ENCODE measurements at regions not wholly inside any gene's neighbourhood (a gene's known extent, or its start where the extent isn't known, plus 50 kb on each side); places are given as distances from the start of the nearest gene placed in this dataset.

DNA sequence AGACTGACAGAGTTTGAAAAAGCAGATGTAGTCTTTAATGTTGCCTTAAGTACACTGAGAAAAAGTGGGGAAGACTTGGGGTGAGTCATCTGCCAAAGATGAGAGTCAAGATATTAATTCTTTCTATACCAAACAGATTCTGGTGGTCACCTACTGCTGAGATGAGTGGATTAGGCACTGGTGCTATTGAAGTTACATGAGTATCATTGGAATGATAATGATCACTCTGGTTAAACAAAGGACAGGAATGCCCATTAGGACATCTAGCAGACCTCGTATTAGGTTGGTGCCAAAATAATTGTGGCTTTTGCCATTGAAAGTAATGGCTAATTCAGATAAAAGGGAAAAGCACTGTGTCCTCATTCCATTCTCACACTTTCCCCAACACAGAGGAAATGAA lies 1588.9 kb downstream of the KCNT2 start:
- no peak for DNase-seq

DNA sequence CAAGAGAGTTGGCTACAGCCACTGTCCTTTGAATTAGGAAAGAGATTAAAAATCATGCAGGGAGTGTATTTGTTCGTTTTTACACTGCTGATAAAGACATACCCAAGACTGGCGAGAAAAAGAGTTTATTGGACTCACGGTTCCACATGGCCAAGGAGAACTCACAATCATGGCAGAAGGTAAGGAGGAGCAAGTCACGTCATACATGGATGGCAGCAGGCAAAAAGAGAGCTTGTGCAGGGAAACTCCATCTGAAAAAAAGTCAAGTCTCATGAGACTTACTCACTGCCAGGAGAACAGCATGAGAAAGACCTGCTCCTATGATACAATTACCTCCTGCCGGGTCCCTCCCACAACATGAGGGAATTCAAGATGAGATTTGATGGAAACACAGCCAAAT lies 1595.2 kb downstream of the KCNT2 start:
- DNase-seq, result no peak

DNA sequence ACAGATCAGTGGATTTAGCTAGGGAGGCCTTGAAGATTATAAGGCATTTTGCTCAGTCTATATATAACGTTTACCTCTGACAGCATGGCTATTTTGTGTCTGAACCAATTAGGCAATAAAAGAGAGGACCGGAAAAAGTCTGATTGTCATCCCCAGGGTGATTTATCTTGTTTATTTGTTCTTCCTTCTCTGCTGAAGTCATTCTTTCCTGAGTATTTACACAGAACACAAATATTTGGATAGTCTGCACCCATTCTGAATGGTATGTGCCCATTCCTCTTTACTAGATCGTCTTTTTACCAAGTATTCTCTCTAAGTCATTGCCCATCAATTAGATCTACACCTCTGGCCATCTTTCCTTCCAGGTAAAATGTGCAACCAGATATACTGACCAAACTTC lies 1602.9 kb downstream of the KCNT2 start:
- no peak for DNase-seq

DNA sequence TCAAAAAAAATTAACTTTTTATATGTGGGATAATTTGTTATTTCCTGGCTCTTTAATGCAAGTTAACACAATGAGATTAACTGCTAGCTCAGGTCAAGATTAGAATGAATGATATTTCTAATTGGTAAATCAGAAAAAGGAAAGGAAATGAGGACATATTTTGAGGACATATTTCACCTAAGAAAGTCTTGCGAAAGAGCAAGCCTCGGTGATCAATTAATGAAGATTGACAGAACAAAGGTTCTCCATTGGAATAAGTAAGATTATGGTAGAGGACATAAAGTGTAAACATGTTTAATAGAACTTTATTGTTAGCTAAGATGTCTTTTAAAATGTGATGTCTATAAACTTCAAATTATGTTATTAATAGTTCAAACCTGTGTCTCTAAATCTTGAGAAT lies 1617.8 kb downstream of the KCNT2 start:
- DNase-seq, result no peak

DNA sequence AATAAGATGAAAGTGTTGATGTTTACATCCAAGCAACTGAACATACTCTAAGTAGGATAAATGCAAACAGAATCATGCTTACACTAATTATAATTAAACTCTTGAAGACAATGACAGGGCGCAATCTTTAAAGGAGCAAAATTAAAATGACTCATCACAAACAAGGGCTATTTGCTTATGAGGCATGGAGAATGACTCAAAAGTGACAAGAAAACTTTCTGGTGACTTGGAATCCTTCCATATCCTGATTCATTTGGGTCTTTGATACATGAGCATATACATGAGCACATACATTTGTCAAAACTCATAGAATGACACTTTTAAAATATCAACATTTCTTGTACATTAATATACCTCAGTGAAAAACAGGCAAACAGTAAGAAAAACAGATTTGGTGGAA lies 1632.3 kb downstream of the KCNT2 start:
- no peak for DNase-seq

DNA sequence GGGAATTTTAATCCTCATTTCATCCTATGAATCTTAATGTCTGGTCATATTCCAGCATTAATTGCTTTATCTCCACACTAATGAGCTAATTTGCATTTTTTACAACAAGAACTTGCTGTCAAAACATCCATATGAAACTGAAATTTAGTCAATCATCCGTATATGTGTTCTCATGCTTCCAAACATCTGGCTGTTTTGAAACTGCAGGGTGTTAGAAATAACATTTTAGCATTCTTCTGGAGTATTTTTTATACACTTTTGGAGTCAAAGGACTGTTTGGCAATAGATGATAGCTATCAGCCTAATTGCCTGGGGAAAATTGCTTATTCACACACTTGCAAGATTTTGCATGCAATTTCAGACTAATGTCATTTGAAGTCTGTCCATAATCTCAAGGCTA lies 1639.3 kb downstream of the KCNT2 start:
- no peak for DNase-seq

DNA sequence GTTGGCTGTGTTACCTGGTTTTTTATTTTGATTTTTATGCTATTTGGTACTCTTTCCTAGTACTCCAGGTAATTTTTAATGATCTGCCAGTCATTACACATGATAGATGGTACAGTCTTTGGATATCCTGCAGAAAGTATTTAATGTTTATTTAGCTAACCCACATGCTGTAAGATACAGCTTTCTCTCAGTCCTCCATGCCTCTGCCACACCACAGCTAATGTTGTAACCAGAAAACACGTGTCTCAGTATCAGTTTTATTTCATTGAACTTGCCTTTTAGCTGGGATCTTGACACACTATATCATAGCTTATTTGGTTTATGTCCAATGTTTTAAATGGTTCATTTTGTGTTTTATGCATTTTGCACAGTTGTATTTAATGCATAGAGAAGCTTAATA lies 1648.4 kb downstream of the KCNT2 start:
- DNase-seq, result no peak

DNA sequence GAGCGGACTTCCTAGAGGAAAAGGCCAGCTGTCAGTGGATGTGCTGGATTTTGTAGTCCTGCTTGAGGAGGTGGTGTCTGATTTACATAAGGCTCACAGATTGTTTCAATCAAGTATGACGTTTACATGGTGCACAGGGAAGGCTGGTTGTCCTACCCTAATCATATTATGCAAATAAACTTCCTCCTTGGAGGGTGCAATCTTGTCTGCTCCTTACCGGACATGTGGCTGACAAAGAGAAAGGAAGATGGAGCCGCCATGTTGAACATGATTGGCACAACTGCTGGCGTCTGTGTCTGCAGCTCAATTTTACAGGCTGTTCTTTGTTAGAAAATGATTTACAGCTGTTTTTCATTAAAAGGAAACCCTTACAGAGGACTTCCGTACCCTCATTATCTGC lies 1656.1 kb downstream of the KCNT2 start:
- no peak for DNase-seq

DNA sequence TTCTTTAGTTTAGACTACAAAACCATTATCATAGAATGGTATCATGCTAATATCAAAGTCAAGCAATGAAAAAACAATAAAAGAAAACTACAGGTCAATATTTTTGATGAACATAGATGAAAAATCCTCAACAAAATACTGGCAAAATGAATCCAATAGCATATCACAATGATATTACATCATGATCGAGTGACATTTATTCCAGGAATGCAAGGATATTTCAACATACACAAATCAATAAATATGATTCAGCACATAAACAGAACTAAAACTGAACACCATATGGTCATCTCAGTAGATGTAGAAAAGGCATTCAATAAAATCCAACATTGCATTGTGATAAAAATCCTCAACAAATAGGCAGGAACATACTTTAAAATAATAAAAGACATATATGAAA lies 1657.7 kb downstream of the KCNT2 start:
- DNase-seq, result no peak

DNA sequence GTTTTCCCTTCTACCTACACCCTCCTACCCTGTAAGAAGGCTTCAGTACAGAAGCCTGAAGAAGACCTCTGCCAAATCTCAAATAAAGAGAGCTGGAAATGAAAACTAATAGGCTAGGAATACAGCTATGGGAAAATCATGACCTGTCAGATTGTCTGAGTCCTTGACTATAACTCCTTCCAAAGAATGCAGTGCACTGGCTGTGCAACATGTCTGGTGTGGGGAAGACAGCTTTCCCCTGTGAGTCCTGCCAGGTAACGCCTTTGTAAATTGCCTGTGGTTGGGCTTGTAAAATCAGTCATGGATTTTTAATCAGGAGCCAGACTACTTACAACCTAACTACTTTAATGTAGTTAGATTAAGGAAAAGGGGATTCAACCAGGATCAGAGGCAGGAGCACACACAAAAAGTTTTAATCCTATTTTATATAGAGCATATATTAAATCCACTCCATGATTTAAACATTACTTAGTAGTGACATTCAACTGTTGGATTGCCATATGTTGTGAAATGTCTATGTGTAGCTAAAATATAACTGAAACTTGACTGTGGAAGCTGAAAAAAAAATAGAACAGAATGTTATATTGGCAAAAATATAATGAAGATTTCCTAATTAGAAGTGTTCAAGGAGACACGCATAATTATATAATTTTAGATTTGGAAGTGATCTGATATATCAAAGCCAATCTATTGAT lies 1667.8 kb downstream of the KCNT2 start:
- no peak for DNase-seq

DNA sequence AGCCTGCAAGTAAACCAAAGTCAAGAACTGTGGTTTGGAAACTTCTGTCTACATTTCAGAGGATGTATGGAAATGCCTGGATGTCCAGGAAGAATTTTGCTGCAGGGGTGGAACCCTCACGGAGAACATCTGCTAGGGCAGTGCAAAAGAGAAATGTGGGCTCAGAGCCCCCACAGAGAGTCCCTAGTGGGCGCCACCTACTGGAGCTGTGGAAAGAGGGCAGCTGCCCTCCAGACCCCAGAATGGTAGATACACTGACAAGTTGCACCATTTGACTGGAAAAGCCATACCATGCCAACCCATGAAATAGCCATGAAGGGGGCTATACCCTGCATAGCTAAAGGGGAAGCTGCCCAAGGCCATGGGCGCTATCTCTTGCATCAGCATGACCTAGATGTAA lies 1672.4 kb downstream of the KCNT2 start:
- no peak for DNase-seq

DNA sequence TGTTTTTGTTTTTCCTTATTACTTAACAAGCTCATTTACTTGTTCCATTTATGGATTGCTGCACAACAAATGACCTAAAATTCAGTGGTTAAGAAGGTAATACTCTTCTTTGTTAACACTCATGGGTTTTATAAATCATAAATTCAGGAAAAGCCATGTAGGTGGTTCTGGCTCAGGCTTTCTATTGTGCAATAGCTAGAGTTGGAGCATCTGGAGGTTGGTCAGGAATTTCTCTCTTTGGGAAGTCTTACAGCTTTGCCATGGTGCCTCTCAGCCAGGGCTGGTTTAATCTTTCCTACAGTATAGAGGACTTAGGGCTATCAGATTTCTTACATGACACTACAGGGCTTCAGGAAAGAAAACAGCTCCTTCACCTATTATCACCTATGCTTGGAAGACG lies 1677.1 kb downstream of the KCNT2 start:
- DNase-seq, result no peak

DNA sequence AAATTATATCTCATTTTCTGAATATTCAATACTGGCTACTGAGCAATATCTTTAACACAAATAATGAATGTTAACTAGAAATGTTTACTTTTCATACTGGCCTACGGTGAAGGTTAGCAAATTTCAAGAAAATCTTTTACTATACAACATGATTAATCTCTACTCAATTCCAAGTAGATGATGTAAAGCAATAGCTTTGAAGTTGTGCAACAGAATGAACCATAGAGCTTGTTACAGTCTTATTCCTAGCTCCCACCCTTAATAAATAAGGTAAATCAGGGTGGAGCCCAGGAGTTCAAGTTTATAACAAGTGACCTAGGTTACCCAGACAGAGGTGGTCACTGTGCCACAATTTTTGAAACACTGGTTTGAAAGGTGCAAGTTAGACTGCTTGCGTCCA lies 1678.1 kb downstream of the KCNT2 start:
- no peak for DNase-seq

DNA sequence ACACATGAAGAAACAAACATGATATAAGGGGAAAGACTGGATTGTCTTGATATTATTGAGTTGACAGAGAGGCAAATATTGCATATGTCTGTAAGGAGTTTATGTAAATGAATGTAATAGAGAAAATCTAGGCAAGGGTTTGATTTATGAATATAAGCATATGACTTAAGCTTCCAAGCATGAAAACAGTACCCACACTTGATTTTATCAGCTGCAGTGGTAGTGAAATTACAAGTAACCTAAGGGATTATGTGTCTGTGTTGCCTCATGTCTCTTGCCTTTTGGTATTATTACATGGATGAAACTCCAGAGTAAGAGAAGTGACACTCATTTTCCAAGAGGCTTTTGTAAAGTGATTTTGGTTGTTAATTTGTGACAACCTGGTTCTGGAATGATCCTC lies 1678.9 kb downstream of the KCNT2 start:
- DNase-seq, result no peak

DNA sequence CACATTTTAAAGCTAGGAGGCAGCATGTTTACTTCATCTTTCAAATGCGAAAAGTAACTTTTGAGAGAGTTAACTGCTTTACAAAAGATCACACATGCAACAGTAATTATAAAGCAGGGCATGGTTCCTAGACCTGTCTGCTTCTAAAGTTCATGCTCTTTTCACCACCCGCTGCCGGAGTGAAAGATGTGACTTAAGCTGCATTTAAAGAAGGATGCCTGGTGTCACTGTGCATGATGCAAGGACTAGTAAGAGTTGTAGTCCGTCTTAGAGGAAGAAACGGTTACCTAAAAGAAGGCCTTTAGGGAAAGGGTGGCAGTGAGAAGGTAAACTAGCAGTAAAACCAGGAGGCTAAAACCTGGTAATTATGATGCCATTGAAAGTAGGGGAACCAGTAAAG lies 1689.1 kb downstream of the KCNT2 start:
- no peak for DNase-seq

DNA sequence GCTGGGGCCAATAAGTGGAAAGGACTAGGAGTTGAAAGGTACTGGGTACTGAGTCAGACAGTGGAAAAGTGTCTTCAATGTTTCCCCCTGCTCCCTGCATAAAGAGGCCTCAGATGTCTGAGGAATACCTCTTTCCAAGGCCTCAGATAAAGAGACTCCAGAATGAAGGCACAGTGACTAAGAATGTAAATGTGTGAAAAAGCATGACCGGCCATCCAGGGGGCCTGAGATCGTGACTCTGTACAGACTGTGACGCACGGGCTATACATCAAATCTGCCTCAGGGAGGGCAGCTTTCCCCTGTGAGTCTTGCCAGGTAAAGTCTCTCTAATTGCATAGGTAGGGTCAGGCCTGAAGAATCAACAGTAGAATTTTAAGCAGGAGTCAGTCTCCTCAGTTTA lies 1690.5 kb downstream of the KCNT2 start:
- DNase-seq, result no peak

DNA sequence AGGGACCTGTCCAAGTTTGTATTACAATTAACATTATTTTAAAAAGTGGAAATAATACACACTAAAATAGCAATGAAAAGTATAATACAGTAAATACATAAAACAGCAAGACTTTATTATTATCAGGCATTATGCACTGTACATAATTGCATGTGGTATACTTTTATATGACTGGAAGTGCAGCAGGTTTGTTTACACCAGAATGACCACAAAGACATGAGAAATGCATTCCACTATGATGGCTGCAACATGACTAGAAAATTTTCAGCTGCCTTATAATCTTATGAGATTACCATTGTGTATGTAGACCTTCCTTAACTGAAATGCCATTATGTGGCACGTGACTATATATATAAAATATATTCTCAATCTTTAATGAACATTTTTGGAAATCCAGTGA lies 1699.6 kb downstream of the KCNT2 start:
- no peak for DNase-seq

DNA sequence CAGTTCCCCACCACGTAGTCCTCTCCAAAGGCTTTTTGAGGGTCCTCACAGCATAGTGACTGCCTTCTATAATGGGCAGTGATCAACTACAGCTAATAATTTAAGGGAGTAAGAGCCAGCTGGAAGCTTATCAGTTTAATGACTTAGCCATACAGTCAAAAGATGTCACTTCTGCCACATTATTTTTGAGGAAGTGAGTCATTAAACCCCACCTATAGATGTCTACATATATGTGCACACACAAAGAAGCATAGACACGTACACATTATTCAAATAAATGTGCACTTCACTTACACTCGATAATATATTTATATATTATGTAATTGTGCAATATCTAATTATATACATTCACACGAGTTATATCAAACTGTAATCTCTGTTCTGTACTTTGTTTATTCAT lies 1704.7 kb downstream of the KCNT2 start:
- no peak for DNase-seq

DNA sequence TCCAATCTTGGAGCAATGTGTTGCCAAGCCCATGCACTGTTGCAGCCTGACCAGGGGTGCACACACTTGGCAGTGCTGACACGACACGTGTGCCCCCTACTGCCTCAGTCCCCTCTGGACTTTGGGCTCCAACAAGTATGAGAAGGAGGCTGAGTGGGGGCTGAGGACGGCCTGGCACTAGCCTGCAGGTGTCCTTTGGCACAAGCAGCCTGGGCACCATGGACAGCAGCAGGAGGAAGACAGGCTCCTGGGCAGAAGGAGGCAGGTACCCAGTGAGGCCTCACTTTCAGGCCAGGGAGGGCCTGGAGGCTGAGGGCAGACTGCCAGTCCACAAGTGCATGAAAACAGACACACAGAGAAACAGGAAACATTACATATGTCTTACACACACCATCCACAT lies 1702.9 kb upstream of the B3GALT2 start:
- no peak for DNase-seq

DNA sequence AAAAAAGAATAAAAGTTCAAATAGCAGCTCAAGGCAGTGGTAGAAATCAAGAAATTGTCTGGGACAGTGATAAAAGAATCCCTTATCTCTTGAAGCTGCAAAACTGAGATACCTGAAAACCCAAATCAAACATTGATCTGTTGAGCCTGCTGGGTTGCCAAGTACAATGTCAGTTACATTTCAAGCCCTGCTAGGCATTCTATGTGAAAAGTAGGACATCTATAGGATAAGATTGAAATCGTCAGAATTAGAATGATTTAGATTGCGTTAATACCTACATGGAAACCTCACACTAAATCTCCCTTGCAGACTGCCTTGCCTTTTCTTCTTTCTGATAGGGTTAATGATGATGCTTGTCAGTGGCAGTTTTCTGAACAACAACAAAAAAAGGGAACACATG lies 1684.4 kb upstream of the B3GALT2 start:
- no peak for DNase-seq

DNA sequence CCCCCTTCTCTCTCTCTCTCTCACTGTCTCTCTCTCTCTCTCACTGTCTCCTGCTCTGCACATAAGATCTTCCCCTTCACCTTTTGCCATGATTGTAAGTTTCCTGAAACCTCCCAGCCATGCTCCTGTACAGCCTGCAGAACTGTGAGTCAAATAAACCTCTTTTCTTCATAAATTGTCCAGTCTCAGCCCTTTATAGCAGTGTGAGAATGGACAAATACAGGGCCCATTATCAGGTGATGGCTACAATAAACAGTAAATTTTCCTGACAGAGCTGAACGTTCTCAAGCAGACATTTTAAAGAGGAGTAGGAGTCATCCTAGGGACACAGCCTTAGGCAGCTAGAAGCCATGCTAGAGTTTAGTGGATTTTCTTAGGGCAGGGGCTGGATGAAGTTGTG lies 1679.7 kb upstream of the B3GALT2 start:
- DNase-seq, result no peak

DNA sequence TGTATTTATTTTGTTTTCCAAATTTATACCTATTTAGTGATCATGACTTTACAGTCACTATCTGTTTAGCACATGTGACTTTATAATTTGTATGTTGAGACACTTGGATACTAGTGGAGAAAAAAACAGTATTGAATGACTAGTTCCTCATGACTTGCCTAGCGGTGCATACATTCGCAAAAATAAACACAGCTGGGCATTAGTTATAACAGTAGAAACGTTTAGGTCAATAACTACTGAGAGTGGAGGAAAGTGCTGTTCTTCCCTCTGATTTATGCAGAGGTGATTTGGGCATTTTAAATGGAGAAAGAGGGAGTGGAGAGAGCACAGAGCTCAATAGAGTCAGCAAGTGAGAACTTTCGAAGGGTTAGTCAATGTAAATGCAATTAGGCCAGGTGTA lies 1679.0 kb upstream of the B3GALT2 start:
- no peak for DNase-seq

DNA sequence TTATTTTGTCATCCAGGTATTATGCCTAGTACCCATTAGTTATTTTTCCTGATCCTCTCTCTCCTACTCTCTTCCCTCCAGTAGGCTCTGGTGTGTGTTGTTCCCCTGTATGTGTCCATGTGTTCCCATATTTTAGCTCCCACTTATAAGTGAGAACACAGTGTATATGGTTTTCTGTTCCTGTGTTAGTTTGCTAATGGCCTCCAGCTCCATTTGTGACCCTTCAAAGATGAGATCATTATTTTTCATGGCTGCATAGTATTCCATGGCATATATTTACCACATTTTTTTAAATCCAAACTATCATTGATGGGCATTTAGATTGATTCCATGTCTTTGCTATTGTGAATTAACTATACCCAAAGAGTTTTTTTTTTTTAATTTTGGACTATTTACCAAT lies 1675.7 kb upstream of the B3GALT2 start:
- DNase-seq, result no peak

DNA sequence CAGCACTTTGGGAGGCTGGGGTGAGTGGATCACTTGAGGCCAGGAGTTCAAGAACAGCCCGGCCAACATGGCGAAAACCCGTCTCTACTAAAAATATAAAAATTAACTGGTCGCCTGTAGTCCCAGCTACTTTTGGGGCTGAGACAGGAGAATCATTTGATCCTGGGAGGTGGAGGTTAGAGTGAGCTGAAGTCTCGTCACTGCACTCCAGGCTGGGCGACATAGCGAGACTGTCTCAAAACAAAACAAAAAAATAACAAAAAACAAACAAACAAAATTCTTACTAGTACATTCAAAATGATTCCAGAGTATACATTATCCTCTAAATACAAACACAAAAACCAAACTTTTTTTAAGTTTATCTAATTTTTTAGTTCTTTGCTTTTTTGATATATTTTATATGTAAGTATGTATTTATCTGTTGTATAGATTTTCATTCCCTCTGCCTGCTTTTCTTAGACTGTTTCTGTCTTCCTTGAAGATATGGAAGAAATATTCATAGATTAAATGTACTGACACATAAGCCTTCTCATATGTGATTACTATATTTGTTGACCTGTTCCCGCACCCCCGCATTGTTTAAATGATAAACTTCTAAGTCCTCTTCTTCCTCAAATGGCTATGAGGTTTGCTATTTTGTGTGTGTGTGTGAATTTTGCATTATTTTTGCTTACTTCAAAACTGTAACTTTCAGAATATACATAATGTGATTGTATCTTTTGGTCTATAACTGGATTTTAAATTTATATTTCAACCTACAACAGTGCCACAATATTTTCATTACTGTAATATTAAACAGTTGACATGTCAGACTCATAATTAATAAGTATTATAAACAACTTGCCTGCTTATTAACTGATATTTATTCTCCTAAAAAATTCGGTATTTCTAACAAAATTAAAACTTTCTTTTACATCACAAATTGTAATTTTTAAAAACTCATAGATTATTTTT lies 1674.1 kb upstream of the B3GALT2 start:
- no peak for DNase-seq
